ENCODE measurements at regions not wholly inside any gene's neighbourhood (a gene's known extent, or its start where the extent isn't known, plus 50 kb on each side); places are given as distances from the start of the nearest gene placed in this dataset.

- no peak for TF ChIP-seq ARNTL (CRISPR knock-in tag; IDR thresholded peaks at IDR 0.05)
- TF ChIP-seq ZC3H4 (CRISPR knock-in tag; IDR thresholded peaks at IDR 0.05; ENCODE audit: borderline replicate concordance), result no peak
- no peak for TF ChIP-seq STAG1 (CRISPR knock-in tag; IDR thresholded peaks at IDR 0.05)
- TF ChIP-seq CTCF (CRISPR knock-in tag; IDR thresholded peaks at IDR 0.05), result no peak
Measured at GRCh38 chr18:66329716-66330115, 274.2 kb downstream of the CDH19 start.
